ENCODE measurements at regions not wholly inside any gene's neighbourhood (a gene's known extent, or its start where the extent isn't known, plus 50 kb on each side); places are given as distances from the start of the nearest gene placed in this dataset.

- no peak for TF ChIP-seq EZH2 (IDR thresholded peaks at IDR 0.05; ENCODE audit: low read length, missing control alignments)
- TF ChIP-seq CTCF (conservative IDR thresholded peaks at IDR 0.05 in 1 of 2, IDR thresholded peaks at IDR 0.05 in 1 of 2; ENCODE audit: low read depth in 1 of 2, low read length in 2 of 2), result no peak
Measured at GRCh38 chr2:18243816-18244215, 316.6 kb downstream of the RDH14 start.

Measured in fibroblast of lung (primary cell).